IPS DF 19.7 (cell line): ENCODE measurements at regions not wholly inside any gene's neighbourhood (a gene's known extent, or its start where the extent isn't known, plus 50 kb on each side); places are given as distances from the start of the nearest gene placed in this dataset.
"Not testable (repeated sequence)": the region's sequence is repeated elsewhere in the genome, so short reads cannot be mapped to it uniquely, and the experiment has no call there.

Experiments used
- DNase-seq: peaks from one replicate; pipeline ENCODE4 v3.0.0-alpha.2; 2013; ENCODE audit warnings: low read depth, low spot score

GRCh38 chr3:21979706-21980105, 228.7 kb upstream of the ZNF385D start:
- no peak for DNase-seq

- no peak for DNase-seq
Measured at GRCh38 chr3:21989341-21990042, 238.5 kb upstream of the ZNF385D start.

DNA sequence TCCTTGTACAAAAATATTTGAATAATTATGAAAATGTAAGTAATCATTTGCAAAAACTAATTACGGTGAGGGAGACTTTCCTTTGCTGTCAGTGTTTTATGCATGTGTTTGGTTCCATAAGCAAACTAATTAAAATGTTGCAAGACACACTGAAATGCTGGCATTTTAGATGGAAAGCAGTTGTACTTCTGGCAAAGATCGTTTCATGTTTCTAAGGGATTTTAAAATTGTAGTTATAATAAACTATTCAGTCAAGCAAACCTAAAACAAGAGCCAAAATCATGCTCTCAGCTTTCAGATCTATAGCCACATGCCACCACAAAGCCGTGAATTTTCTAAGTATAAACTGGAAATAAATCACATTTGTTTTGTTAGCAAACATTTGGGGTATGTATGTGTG, 240.1 kb upstream of the ZNF385D start:
- DNase-seq: no peak

- DNase-seq: no peak
Measured at GRCh38 chr3:21995079-21995607, 244.1 kb upstream of the ZNF385D start.

- no peak for DNase-seq
Measured at GRCh38 chr3:22007368-22007767, 256.4 kb upstream of the ZNF385D start.

- no peak for DNase-seq
Measured at GRCh38 chr3:22010997-22011396, 260.0 kb upstream of the ZNF385D start.

DNA sequence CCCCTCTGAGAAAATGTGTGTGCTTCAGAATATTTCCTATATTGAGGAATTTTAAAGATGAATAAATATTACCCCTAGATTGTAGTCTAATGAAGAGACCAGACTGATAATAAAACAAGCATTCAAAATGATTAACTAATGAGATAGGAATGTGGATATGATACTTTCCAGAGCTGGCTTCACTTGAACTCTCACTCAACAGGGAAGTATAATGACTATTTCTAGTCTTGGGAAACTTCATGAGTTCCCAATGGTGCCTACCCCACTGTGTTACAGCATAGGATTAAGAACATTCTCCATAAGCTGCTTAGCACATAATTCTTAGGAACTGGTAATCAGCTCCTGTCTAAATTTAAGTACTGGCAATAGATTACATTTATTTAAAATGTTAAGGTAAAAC, 261.5 kb upstream of the ZNF385D start:
- DNase-seq: no peak

- DNase-seq: no peak
Measured at GRCh38 chr3:22013641-22014040, 262.6 kb upstream of the ZNF385D start.

DNA sequence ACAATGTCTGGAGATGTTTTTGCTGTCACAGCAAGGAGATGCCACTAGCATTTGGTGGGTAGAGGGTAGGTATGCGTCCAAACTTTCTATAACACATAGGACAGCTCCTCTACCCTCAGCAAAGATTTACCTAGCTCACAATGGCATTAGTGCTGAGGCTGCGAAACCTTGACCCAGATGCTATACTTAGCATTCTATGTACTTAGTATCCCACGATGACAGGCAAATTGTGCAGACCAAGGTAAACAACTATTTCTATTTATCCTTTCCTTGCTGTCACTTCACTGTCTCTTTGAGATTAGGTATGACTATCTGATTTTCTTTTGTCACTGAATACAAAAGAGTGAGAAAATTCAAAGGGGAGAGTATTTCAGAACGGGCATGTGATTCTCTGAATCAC, 265.2 kb upstream of the ZNF385D start:
- no peak for DNase-seq

GRCh38 chr3:22024638-22025037, 273.6 kb upstream of the ZNF385D start:
- not testable (repeated sequence) for DNase-seq

GRCh38 chr3:22029480-22029879, 278.5 kb upstream of the ZNF385D start:
- DNase-seq: no peak

GRCh38 chr3:22039161-22039560, 288.2 kb upstream of the ZNF385D start:
- DNase-seq: no peak

DNA sequence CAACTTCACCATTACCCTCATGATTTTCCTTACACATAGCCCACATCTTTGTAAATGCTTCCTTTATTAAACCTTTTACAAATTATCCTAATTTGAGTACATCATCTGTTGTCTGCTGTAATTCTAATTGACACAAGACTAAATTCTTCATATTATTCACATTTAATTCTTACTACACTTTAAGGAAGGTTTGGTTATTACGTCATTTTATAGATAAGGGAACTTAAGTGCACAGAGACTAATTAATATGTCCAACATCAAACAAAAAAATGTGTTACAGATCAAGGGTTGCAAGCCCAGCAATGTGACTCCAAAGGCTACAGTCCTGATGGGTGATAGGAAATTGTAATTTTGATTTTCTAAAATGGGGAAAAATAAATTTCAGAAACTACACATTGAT, 289.1 kb upstream of the ZNF385D start:
- no peak for DNase-seq

DNA sequence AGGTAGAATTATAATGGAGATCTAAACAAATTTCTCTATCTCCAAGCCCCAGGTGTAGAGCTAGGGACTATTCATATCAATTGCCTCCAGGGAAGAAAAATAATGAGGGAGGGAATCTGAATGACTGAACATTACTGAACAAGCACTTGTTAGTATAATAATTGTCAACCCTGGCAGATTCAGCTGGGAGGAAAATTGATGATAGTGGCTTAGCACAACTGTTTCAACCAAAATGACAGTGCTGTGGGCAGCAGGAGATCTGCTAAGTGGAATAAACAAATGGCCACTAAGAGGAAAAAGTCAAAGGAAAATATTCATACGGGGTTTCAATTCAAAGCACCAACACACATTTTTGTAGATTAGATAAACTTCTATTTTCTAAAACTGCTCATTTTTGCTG, 294.9 kb upstream of the ZNF385D start:
- DNase-seq: no peak

DNA sequence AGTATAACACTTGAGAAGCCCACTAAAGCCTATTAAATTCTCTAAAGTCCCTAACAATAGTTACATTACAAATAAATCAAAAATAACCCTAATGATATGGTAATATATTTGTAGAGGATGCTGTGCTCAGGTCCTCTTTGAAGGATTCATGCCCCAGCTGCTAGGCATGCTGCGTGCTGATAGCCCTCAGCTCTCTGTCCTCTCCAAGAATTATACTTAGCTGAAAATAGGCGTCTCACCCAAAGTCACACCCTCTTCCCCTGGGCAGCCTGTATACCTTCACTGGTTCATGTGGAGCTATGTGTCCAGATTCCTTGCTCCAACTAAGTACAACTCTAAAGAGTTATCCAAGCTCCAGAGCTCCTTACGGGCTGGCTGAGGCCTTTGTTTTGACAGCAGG, 312.5 kb upstream of the ZNF385D start:
- no peak for DNase-seq

DNA sequence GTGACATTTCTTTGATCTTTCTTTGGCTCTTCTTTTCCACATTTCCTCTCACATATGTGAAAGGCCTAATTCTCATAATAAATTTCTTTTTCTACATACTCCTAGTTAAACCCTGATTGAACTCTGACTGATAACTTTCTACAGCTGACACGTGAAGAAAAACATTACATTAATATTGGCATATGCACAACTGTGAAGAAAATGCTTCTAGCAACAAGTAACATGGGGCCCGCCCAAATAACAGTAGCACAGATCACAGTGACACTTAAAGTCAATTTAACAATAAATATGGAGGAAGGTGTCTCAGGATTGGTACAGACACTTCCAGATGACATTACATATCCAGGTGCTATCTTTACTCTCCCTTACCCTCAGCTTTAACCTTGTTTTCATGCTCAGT, 317.6 kb upstream of the ZNF385D start:
- no peak for DNase-seq

- no peak for DNase-seq
Measured at GRCh38 chr3:22088204-22088603, 337.2 kb upstream of the ZNF385D start.

GRCh38 chr3:22089284-22089683, 338.3 kb upstream of the ZNF385D start:
- no peak for DNase-seq

GRCh38 chr3:22091329-22091728, 340.3 kb upstream of the ZNF385D start:
- DNase-seq: no peak

GRCh38 chr3:22098021-22098420, 347.0 kb upstream of the ZNF385D start:
- DNase-seq: no peak

GRCh38 chr3:22101351-22101750, 350.3 kb upstream of the ZNF385D start:
- DNase-seq: no peak

DNA sequence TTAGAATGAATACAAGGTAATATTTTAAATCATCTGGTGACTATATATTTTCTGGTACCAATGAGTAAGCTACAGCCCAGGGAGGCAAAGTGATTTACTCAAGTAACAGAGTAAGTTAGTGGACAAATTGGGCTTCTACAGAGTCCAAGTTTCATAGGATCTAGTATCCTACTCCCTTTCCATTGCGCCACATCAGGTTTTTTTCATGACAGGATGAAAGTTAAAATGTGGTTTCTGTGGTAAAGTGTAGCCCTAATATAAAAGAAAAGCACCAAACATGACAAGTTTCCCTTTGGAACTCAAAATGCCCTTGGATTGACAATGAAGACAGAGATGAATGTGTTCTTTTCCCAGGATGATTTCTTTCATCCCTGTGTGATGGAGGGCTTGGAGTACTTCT, 350.8 kb upstream of the ZNF385D start:
- no peak for DNase-seq

DNA sequence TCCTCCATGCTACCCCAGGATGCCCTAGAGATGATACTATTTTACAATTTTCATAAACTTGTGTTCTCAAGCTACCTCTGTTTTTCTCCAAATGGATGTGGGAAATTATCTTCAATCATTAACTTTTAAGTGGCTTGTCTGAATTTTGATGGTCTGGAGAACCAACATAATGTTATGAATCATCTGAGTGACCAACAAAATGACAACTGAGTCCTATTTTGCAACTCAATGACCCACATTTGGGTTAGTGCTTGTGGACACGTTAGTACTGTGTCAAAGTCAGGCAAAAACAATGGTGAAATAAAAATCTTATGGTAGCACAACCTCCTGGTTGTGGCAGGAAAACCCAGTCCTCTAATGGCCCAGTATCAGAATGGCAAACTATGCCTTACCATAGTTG, 352.4 kb upstream of the ZNF385D start:
- DNase-seq: no peak
